PC-3 (cell line): ENCODE measurements at regions not wholly inside any gene's neighbourhood (a gene's known extent, or its start where the extent isn't known, plus 50 kb on each side); places are given as distances from the start of the nearest gene placed in this dataset.

ENCODE experiments used
- ATAC-seq: fragments of 200-7000 bp; cut with Tn5 transposase; 2 replicates; pipeline ENCODE4 v1.9.1; 2020; ENCODE audit warnings: mild to moderate bottlenecking, moderate library complexity
- BruUV-seq: library from RNA; stranded (reverse); fragments of 400-500 nt; replicated peaks from 2 replicates; lab custom pipeline; 2021; lab: Mats Ljungman, UMichigan
- CTCF ChIA-PET: fragments of 300-600 bp; sonication (Branson Sonifier 250); formaldehyde crosslinking; loops from one replicate; lab custom pipeline; 2022; ENCODE audit warnings: antibody characterized with exemption; lab: Charles Lee
- POLR2A ChIA-PET: fragments of 300-600 bp; sonication (Branson Sonifier 250); formaldehyde crosslinking; loops from one replicate; lab custom pipeline; 2022; ENCODE audit warnings: antibody characterized with exemption; ENCODE audit not compliant: unreplicated experiment; lab: Charles Lee
- DNase-seq: peaks from one replicate; pipeline ENCODE4 v3.0.0-alpha.2; 2015
- H2AFZ ChIP-seq: fragments of 300-600 bp; sonication (generic); 2 replicates; pipeline ENCODE4 v1.6.0; 2016; ENCODE audit warnings: antibody characterized with exemption, low read length
- H3F3A ChIP-seq: fragments of 300-600 bp; sonication (generic); one replicate; pipeline ENCODE4 v1.6.0; 2017; ENCODE audit warnings: antibody characterized with exemption, low read length, control low read depth, mild to moderate bottlenecking; ENCODE audit not compliant: unreplicated experiment
- H3K27ac ChIP-seq: fragments of 300-600 bp; sonication (generic); 2 replicates; pipeline ENCODE4 v1.5.1; 2016; ENCODE audit warnings: mild to moderate bottlenecking, low read length
- H3K27me3 ChIP-seq: fragments of 300-600 bp; sonication (generic); 2 replicates; pipeline ENCODE4 v1.6.1; 2016; ENCODE audit warnings: low read length, mixed read lengths
- H3K36me3 ChIP-seq: fragments of 300-600 bp; sonication (generic); 2 replicates; pipeline ENCODE4 v1.6.1; 2016; ENCODE audit warnings: low read depth, mixed run types, low read length, mixed read lengths
- H3K4me1 ChIP-seq: fragments of 300-600 bp; sonication (generic); 2 replicates; pipeline ENCODE4 v1.5.1; 2016; ENCODE audit warnings: low read length; ENCODE audit not compliant: insufficient read depth
- H3K4me2 ChIP-seq: fragments of 300-600 bp; sonication (generic); 2 replicates; pipeline ENCODE4 v1.6.0; 2016; ENCODE audit warnings: low read length
- H3K4me3 ChIP-seq: fragments of 300-600 bp; sonication (generic); 2 replicates; pipeline ENCODE4 v1.5.1; 2016; ENCODE audit warnings: mild to moderate bottlenecking, low read length, mixed read lengths
- H3K79me2 ChIP-seq: fragments of 300-600 bp; sonication (generic); 2 replicates; pipeline ENCODE4 v1.6.1; 2017; ENCODE audit warnings: low read length, mixed read lengths
- H3K9ac ChIP-seq: fragments of 300-600 bp; sonication (generic); 2 replicates; pipeline ENCODE4 v1.6.0; 2016; ENCODE audit warnings: mild to moderate bottlenecking, low read length
- H3K9me2 ChIP-seq: fragments of 300-600 bp; sonication (generic); replicated peaks from 2 replicates; pipeline ENCODE4 v1.6.1; 2016; ENCODE audit warnings: mixed run types, low read length, mixed read lengths
- H3K9me3 ChIP-seq: fragments of 300-600 bp; sonication (generic); 2 replicates; pipeline ENCODE4 v1.6.1; 2016; ENCODE audit warnings: low read length, mixed read lengths
- H4K20me1 ChIP-seq: fragments of 300-600 bp; sonication (generic); 2 replicates; pipeline ENCODE4 v1.6.1; 2016; ENCODE audit warnings: low read length, mixed read lengths
- CTCF ChIP-seq: fragments of 300-600 bp; sonication (generic); conservative IDR thresholded peaks from 2 replicates; pipeline ENCODE4 v1.5.1; 2017; ENCODE audit warnings: antibody characterized with exemption, low read depth, mild to moderate bottlenecking, low read length
- EZH2 ChIP-seq: fragments of 300-600 bp; sonication (generic); IDR thresholded peaks from one replicate; pipeline ENCODE4 v1.6.1; 2017; ENCODE audit warnings: antibody characterized with exemption, mild to moderate bottlenecking, low read length; ENCODE audit not compliant: unreplicated experiment
- EZH2phosphoT487 ChIP-seq: fragments of 300-600 bp; sonication (generic); IDR thresholded peaks from 2 replicates; pipeline ENCODE4 v1.6.1; 2018; ENCODE audit warnings: mild to moderate bottlenecking, antibody characterized with exemption, low read length, borderline replicate concordance
- intact Hi-C: fragments of 100-400 bp; cut with micrococcal nuclease; formaldehyde crosslinking; loops from 2 replicates; pipeline ENCODE4 v1.9.0; 2023

- ChIA-PET POLR2A (no interaction called here), CTCF (no interaction called here)
- H3K9ac ChIP-seq: no peak overlapping the region
- H3K36me3 ChIP-seq: no peaks in the 10 kb centered on the region
- DNase-seq: no peak
- no peak for TF ChIP-seq EZH2phosphoT487
- TF ChIP-seq CTCF: no peak
- TF ChIP-seq EZH2: no peak
- H3K79me2 ChIP-seq: no peaks in the 10 kb centered on the region
- no peak overlapping the region for H3K4me3 ChIP-seq
- 0 out of 2 replicates have a peak, but pooled peaks cover 5% of the 10 kb centered on the region for H3K4me1 ChIP-seq
- no peak overlapping the region for H3K4me2 ChIP-seq
- H2AFZ ChIP-seq: no peak overlapping the region
- BruUV-seq: no TSS peak
- H3F3A ChIP-seq: no peaks in the 10 kb centered on the region
- H3K9me3 ChIP-seq: no peaks in the 10 kb centered on the region
- H3K27ac ChIP-seq: no peak overlapping the region
- 0 out of 2 replicates have a peak, but pooled peaks cover 4% of the 10 kb centered on the region for H3K27me3 ChIP-seq
- no peaks in the 10 kb centered on the region for H4K20me1 ChIP-seq
- intact Hi-C loops: no loop called here
- no peaks in the 10 kb centered on the region for H3K9me2 ChIP-seq
- ATAC-seq: no peak
Measured at GRCh38 chr3:124094496-124094895, 102.6 kb upstream of the ROPN1 start.

GRCh38 chr3:124097362-124098131, 105.6 kb upstream of the ROPN1 start:
- Histone ChIP-seq H3K9me3 (no peaks in the 10 kb centered on the region), H4K20me1 (no peaks in the 10 kb centered on the region), H3K4me1 (0 out of 2 replicates have a peak, but pooled peaks cover 5% of the 10 kb centered on the region), H3K4me3 (no peak overlapping the region), H3K36me3 (no peaks in the 10 kb centered on the region), H3K9me2 (no peaks in the 10 kb centered on the region), H3K4me2 (no peak overlapping the region), H3K27me3 (0 out of 2 replicates have a peak, but pooled peaks cover 4% of the 10 kb centered on the region), H3F3A (no peaks in the 10 kb centered on the region), H3K27ac (no peak overlapping the region), H3K9ac (no peak overlapping the region), H2AFZ (no peak overlapping the region), H3K79me2 (no peaks in the 10 kb centered on the region)
- peak; percentile 38 for DNase-seq
- BruUV-seq: no TSS peak
- peak; percentile 87 for ATAC-seq
- ChIA-PET POLR2A (no interaction called here), CTCF (no interaction called here)
- TF ChIP-seq EZH2phosphoT487: no peak
- TF ChIP-seq EZH2: no peak
- TF ChIP-seq CTCF: no peak
- intact Hi-C loops: no loop called here

- no peak overlapping the region for H3K4me3 ChIP-seq
Measured at GRCh38 chr3:124101643-124102042, 109.7 kb upstream of the ROPN1 start.

More at GRCh38 chr3:124101643-124102042, 109.7 kb upstream of the ROPN1 start:
- Histone ChIP-seq H2AFZ (no peak overlapping the region), H3K9me2 (no peaks in the 10 kb centered on the region), H3K4me2 (no peak overlapping the region), H3K9me3 (no peaks in the 10 kb centered on the region), H3K79me2 (no peaks in the 10 kb centered on the region), H3K27ac (no peak overlapping the region), H3F3A (no peaks in the 10 kb centered on the region), H3K27me3 (0 out of 2 replicates have a peak, but pooled peaks cover 4% of the 10 kb centered on the region), H3K4me1 (0 out of 2 replicates have a peak, but pooled peaks cover 5% of the 10 kb centered on the region), H4K20me1 (no peaks in the 10 kb centered on the region), H3K36me3 (no peaks in the 10 kb centered on the region), H3K9ac (no peak overlapping the region)
- ChIA-PET POLR2A (no interaction called here), CTCF (no interaction called here)
- intact Hi-C loops: no loop called here
- no peak for DNase-seq
- no TSS peak for BruUV-seq
- no peak for TF ChIP-seq EZH2
- ATAC-seq: no peak
